HepG2 (cell line): ENCODE measurements at regions not wholly inside any gene's neighbourhood (a gene's known extent, or its start where the extent isn't known, plus 50 kb on each side); places are given as distances from the start of the nearest gene placed in this dataset.

Source experiments
- ATAC-seq: fragments of 200-7000 bp; cut with Tn5 transposase; 3 replicates; pipeline ENCODE4 v1.9.1; 2020; ENCODE audit warnings: mild to moderate bottlenecking, moderate library complexity
- BruUV-seq: library from RNA; stranded (reverse); fragments of 400-500 nt; replicated peaks from 2 replicates; lab custom pipeline; 2021; lab: Mats Ljungman, UMichigan
- CTCF ChIA-PET: fragments of 300-600 bp; formaldehyde crosslinking; extraction: SDS; loops from one replicate; lab custom pipeline; 2021; ENCODE audit warnings: low total read pairs, inconsistent platforms, low intra/inter-chr PET ratio; lab: Yijun Ruan, JAX
- POLR2A ChIA-PET: fragments of 350-600 bp; sonication (Branson Sonifier 250); formaldehyde crosslinking; loops from one replicate; lab custom pipeline; 2020; ENCODE audit warnings: antibody characterized with exemption, inconsistent platforms; lab: Yijun Ruan, JAX
- DNase-seq: peaks from one replicate; pipeline ENCODE4 v3.0.0-alpha.2; 2015; ENCODE audit warnings: low spot score
- FAIRE-seq: peaks from 3 replicates; lab custom pipeline; 2011; peaks lifted over from hg19 to GRCh38; lab: Jason Lieb, UNC
- H2AFZ ChIP-seq: one replicate; pipeline ENCODE4 v1.6.1; 2011; ENCODE audit warnings: low read length, inconsistent platforms
- H3K27ac ChIP-seq: fragments of 300-600 bp; 3 replicates; pipeline ENCODE4 v1.8.0; 2011; ENCODE audit warnings: mixed run types, mild to moderate bottlenecking, mixed read lengths, low read length, inconsistent platforms; ENCODE audit not compliant: insufficient read depth; ENCODE audit errors: extremely low read length
- H3K27me3 ChIP-seq, 2 experiments: fragments of 200-600 bp in 1 of 2; 2 replicates in 1 of 2; 3 replicates in 1 of 2; pipeline versions ENCODE4 v1.6.0 to v1.8.0; 2011; ENCODE audit warnings: low read length in 2 of 2, mild to moderate bottlenecking in 2 of 2, moderate library complexity in 2 of 2, inconsistent platforms in 1 of 2; ENCODE audit not compliant: insufficient read depth in 2 of 2, control insufficient read depth in 1 of 2
- H3K36me3 ChIP-seq, 2 experiments: fragments of 200-600 bp in 1 of 2; replicated peaks in 1 of 2; 2 replicates in 1 of 2; 3 replicates in 1 of 2; pipeline versions ENCODE4 v1.5.1 to v1.8.0; 2011; ENCODE audit warnings: low read length in 2 of 2, inconsistent platforms in 1 of 2; ENCODE audit not compliant: insufficient read depth in 2 of 2, control insufficient read depth in 1 of 2
- H3K4me1 ChIP-seq: 2 replicates; pipeline ENCODE4 v1.5.1; 2012; ENCODE audit warnings: low read length, inconsistent platforms; ENCODE audit not compliant: insufficient read depth
- H3K4me2 ChIP-seq: 2 replicates; pipeline ENCODE4 v1.6.0; 2011; ENCODE audit warnings: low read depth, low read length, inconsistent platforms
- H3K4me3 ChIP-seq, 3 experiments: fragments of 200-600 bp in 1 of 3; sonication (generic), shearing (Covaris generic) in 1 of 3; replicated peaks in 1 of 3; 2 replicates each; pipeline ENCODE4 v1.5.1; 2011 to 2016; ENCODE audit warnings: low read length in 3 of 3, inconsistent platforms in 2 of 3, low read depth in 2 of 3, mild to moderate bottlenecking in 2 of 3, control low read depth in 1 of 3, mixed read lengths in 1 of 3; ENCODE audit not compliant: insufficient read depth in 1 of 3
- H3K79me2 ChIP-seq: one replicate; pipeline ENCODE4 v1.6.1; 2011; ENCODE audit warnings: low read length, inconsistent platforms; ENCODE audit not compliant: insufficient read depth
- H3K9ac ChIP-seq: 2 replicates; pipeline ENCODE4 v1.6.0; 2011; ENCODE audit warnings: mild to moderate bottlenecking, low read depth, low read length, inconsistent platforms; ENCODE audit not compliant: insufficient read depth
- H3K9me3 ChIP-seq: 2 replicates; pipeline ENCODE4 v1.5.1; 2012; ENCODE audit warnings: mild to moderate bottlenecking, low read length
- H4K20me1 ChIP-seq: 2 replicates; pipeline ENCODE4 v1.6.0; 2011; ENCODE audit warnings: inconsistent platforms, mild to moderate bottlenecking, low read length, moderate library complexity; ENCODE audit not compliant: insufficient read depth
- AGO1 ChIP-seq: fragments of 200-400 bp; formaldehyde crosslinking; IDR thresholded peaks from 2 replicates; pipeline ENCODE4 v1.6.1; 2017; ENCODE audit warnings: mild to moderate bottlenecking, low read depth, low read length, moderate library complexity; ENCODE audit not compliant: poor library complexity, severe bottlenecking
- GPBP1L1 ChIP-seq: sonication (generic); formaldehyde crosslinking; IDR thresholded peaks from 2 replicates; pipeline ENCODE4 v1.5.0; 2020; ENCODE audit warnings: mild to moderate bottlenecking, missing genetic modification reagents
- KLF11 ChIP-seq: IDR thresholded peaks from 2 replicates; pipeline ENCODE4 v1.6.1; 2016; ENCODE audit warnings: missing compliant biosample characterization
- NAIF1 ChIP-seq: sonication (generic); formaldehyde crosslinking; IDR thresholded peaks from 2 replicates; pipeline ENCODE4 v1.5.0; 2020; ENCODE audit warnings: mild to moderate bottlenecking, missing genetic modification reagents, borderline replicate concordance
- TEAD3 ChIP-seq: optimal IDR thresholded peaks from 2 replicates; pipeline ENCODE3; 2016; ENCODE audit warnings: borderline replicate concordance
- ZNF138 ChIP-seq: sonication (generic); formaldehyde crosslinking; IDR thresholded peaks from 2 replicates; pipeline ENCODE4 v1.5.0; 2020; ENCODE audit warnings: mild to moderate bottlenecking, low read depth, missing genetic modification reagents
- ZNF253 ChIP-seq: sonication (generic); formaldehyde crosslinking; IDR thresholded peaks from 2 replicates; pipeline ENCODE4 v1.8.0; 2022; ENCODE audit warnings: mild to moderate bottlenecking, missing genetic modification reagents, borderline replicate concordance
- ZNF280B ChIP-seq: sonication (generic); formaldehyde crosslinking; IDR thresholded peaks from 2 replicates; pipeline ENCODE4 v1.5.0; 2020; ENCODE audit warnings: missing genetic modification reagents, mild to moderate bottlenecking, borderline replicate concordance
- ZNF317 ChIP-seq: sonication (generic); formaldehyde crosslinking; IDR thresholded peaks from 2 replicates; pipeline ENCODE4 v1.5.0; 2020; ENCODE audit warnings: mild to moderate bottlenecking, missing genetic modification reagents
- ZNF558 ChIP-seq: sonication (generic); formaldehyde crosslinking; IDR thresholded peaks from 2 replicates; pipeline ENCODE4 v1.9.0; 2022; ENCODE audit warnings: mild to moderate bottlenecking, missing genetic modification reagents, borderline replicate concordance
- ZNF577 ChIP-seq: sonication (generic); formaldehyde crosslinking; IDR thresholded peaks from 2 replicates; pipeline ENCODE4 v1.4.0; 2020; ENCODE audit warnings: mild to moderate bottlenecking, low read depth, missing genetic modification reagents, borderline replicate concordance
- ZNF841 ChIP-seq: sonication (generic); formaldehyde crosslinking; IDR thresholded peaks from 2 replicates; pipeline ENCODE4 v1.8.1; 2023; ENCODE audit warnings: missing genetic modification reagents, borderline replicate concordance
- WGBS: methylation state at CpG from one replicate; pipeline ENCODE4 v1.1.6; 2017; ENCODE audit warnings: low lambda C conversion rate; 5-methylcytosine and 5-hydroxymethylcytosine counted together
- in situ Hi-C: cut with HindIII; loops from 2 replicates; pipeline ENCODE4 v1.10.0; 2017; ENCODE audit warnings: low pct_unique_long_range_greater_than_20kb; ENCODE audit not compliant: extremely low pct_ligation_motif_present
- intact Hi-C: fragments of 100-400 bp; cut with micrococcal nuclease; formaldehyde crosslinking; loops from one replicate; pipeline ENCODE4 v1.10.0; 2022; ENCODE audit not compliant: unreplicated experiment
- TF ChIP-seq, protein P1 (sequence below): sonication (generic); formaldehyde crosslinking; conservative IDR thresholded peaks from 2 replicates; pipeline ENCODE4 v1.4.0; 2020; ENCODE audit warnings: missing genetic modification reagents

DNA sequence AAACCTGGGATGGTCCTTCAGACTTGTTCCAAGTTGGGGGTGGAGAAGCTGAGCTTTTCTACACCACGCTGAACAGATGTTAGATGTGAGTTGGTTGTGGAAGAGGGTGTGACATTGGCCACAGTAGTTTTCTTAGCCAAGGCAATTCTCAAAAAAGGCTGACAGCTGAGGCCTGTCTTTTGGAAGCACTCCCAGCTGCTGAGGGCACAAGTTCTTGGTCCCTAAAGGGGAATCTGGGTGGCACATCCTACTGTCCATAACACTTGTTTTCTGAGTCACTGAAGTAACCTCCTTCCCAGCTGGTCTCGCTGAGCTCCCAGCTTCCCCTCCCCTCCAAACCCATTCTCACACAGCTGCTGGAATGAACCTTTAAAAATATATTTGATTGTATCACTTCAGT is 375.7 kb upstream of the KIRREL3 start:
- ChIA-PET CTCF (no interaction called here), POLR2A (no interaction called here)
- Histone ChIP-seq H3K9ac (no peak overlapping the region), H2AFZ (no peak overlapping the region), H3K27ac (no peak overlapping the region), H4K20me1 (no peaks in the 10 kb centered on the region), H3K4me2 (no peak overlapping the region), H3K27me3 (no peaks in the 10 kb centered on the region), H3K4me3 (no peak overlapping the region), H3K79me2 (no peaks in the 10 kb centered on the region), H3K9me3 (no peaks in the 10 kb centered on the region), H3K36me3 (no peaks in the 10 kb centered on the region), H3K4me1 (no peaks in the 10 kb centered on the region)
- BruUV-seq = no TSS peak
- TF ChIP-seq, protein P1, sequence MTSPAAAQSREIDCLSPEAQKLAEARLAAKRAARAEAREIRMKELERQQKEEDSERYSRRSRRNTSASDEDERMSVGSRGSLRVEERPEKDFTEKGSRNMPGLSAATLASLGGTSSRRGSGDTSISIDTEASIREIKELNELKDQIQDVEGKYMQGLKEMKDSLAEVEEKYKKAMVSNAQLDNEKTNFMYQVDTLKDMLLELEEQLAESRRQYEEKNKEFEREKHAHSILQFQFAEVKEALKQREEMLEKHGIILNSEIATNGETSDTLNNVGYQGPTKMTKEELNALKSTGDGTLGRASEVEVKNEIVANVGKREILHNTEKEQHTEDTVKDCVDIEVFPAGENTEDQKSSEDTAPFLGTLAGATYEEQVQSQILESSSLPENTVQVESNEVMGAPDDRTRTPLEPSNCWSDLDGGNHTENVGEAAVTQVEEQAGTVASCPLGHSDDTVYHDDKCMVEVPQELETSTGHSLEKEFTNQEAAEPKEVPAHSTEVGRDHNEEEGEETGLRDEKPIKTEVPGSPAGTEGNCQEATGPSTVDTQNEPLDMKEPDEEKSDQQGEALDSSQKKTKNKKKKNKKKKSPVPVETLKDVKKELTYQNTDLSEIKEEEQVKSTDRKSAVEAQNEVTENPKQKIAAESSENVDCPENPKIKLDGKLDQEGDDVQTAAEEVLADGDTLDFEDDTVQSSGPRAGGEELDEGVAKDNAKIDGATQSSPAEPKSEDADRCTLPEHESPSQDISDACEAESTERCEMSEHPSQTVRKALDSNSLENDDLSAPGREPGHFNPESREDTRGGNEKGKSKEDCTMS (CRISPR knock-in tag) = no peak
- TF ChIP-seq ZNF280B (CRISPR knock-in tag) (no peak), ZNF558 (CRISPR knock-in tag) (no peak), ZNF138 (no peak)
- DNase-seq (no peak), ATAC-seq (no peak), FAIRE-seq (no peak)
- 67% methylated on average over 1 of the region's 2 CpGs for WGBS
- in situ Hi-C loops = no loop called here
- intact Hi-C loops = no loop called here

GRCh38 chr11:127369356-127369755 is 368.8 kb upstream of the KIRREL3 start:
- ChIA-PET CTCF (no interaction called here), POLR2A (no interaction called here)
- Histone ChIP-seq H3K9me3 (no peaks in the 10 kb centered on the region), H3K9ac (no peak overlapping the region), H3K27me3 (no peaks in the 10 kb centered on the region), H3K36me3 (no peaks in the 10 kb centered on the region), H2AFZ (no peak overlapping the region), H3K4me3 (no peak overlapping the region), H3K4me2 (no peak overlapping the region), H4K20me1 (no peaks in the 10 kb centered on the region), H3K27ac (no peak overlapping the region), H3K4me1 (no peaks in the 10 kb centered on the region), H3K79me2 (no peaks in the 10 kb centered on the region)
- FAIRE-seq = no peak
- intact Hi-C loops (no loop called here), in situ Hi-C loops (no loop called here)
- DNase-seq = no peak
- 48% methylated on average over 8 of the region's 8 CpGs for WGBS
- no peak for ATAC-seq
- no peak for TF ChIP-seq AGO1
- TF ChIP-seq KLF11 (CRISPR knock-in tag) = no peak
- no peak for TF ChIP-seq ZNF841 (CRISPR knock-in tag)
- no peak for TF ChIP-seq ZNF317 (CRISPR knock-in tag)
- TF ChIP-seq NAIF1 (CRISPR knock-in tag) = no peak
- no peak for TF ChIP-seq TEAD3 (CRISPR knock-in tag)
- no peak for TF ChIP-seq ZNF577
- TF ChIP-seq ZNF253 (CRISPR knock-in tag) = no peak
- no peak for TF ChIP-seq GPBP1L1 (CRISPR knock-in tag)
- no TSS peak for BruUV-seq
